IPS-18c (cell line): ENCODE measurements at regions not wholly inside any gene's neighbourhood (a gene's known extent, or its start where the extent isn't known, plus 50 kb on each side); places are given as distances from the start of the nearest gene placed in this dataset.

Experiments
- H3K4me3 ChIP-seq: 2 replicates; pipeline ENCODE4 v1.7.0; 2013; ENCODE audit warnings: low read depth, mild to moderate bottlenecking, low read length, moderate library complexity; ENCODE audit not compliant: insufficient read depth
- H3K9me3 ChIP-seq: one replicate; pipeline ENCODE4 v1.6.1; 2013; ENCODE audit warnings: mild to moderate bottlenecking, low read length, moderate library complexity; ENCODE audit not compliant: control insufficient read depth, insufficient read depth

DNA sequence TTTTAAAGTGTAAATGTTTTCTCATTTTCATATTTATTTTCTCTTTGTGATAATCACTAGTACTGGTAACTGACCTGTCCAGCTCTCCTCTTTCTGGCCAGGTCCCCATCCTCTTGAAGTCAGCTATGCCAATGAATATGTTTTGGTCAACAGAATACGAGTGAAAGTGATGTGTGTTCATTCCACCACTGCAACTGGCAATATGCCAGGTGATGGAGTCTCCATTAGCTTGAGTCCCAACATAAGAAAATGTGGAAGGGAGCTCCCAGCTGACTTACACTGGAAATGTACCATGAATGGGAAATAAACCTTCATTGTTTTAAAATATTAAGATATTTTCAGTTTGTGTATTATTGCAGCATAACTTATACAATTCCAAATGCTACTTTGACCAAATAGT lies 75.8 kb downstream of the CCDC34 start:
- Histone ChIP-seq H3K4me3 (no peak overlapping the region), H3K9me3 (peaks cover 10% of the 10 kb centered on the region)

DNA sequence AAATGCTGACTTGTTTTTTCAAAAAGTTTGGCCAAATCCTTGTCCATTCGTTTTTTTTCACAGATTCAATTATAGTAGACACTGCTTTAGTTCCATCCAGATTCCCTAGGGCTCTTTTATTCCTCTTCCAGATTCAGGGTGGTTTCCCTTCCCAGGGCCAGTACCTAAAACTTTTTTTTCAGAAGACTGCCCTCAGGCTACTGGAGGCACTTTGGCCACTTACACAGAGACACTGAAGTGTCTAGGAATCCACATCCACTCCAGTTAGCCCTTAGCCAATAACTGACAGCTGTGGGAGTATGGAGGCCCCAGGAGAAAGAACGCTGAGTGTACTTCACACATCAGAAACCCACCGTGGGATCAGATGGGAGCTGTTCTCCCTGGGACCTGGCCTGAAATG lies 77.3 kb downstream of the CCDC34 start:
- H3K9me3 ChIP-seq = peaks cover 1% of the 10 kb centered on the region
- H3K4me3 ChIP-seq = no peak overlapping the region

DNA sequence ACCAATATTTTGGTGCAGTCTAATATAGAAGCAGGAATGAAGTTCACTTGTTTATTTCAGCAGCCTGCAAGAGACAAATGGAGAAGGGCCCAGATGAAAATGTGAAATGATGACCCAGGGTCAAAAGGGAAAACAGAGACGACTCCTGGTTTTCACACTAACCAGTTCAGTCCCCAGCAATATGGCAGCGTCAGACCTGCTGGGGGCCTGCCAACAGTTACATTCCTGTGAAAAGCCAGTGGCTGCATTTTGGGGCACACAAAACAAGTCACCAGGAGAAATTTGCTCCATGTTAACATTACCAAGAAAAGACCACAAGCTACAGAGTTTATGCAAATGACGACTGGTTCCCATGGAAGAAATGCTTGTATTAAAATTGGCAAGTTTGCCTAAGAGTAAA lies 80.2 kb downstream of the CCDC34 start:
- H3K9me3 ChIP-seq = no peaks in the 10 kb centered on the region
- H3K4me3 ChIP-seq = no peak overlapping the region

DNA sequence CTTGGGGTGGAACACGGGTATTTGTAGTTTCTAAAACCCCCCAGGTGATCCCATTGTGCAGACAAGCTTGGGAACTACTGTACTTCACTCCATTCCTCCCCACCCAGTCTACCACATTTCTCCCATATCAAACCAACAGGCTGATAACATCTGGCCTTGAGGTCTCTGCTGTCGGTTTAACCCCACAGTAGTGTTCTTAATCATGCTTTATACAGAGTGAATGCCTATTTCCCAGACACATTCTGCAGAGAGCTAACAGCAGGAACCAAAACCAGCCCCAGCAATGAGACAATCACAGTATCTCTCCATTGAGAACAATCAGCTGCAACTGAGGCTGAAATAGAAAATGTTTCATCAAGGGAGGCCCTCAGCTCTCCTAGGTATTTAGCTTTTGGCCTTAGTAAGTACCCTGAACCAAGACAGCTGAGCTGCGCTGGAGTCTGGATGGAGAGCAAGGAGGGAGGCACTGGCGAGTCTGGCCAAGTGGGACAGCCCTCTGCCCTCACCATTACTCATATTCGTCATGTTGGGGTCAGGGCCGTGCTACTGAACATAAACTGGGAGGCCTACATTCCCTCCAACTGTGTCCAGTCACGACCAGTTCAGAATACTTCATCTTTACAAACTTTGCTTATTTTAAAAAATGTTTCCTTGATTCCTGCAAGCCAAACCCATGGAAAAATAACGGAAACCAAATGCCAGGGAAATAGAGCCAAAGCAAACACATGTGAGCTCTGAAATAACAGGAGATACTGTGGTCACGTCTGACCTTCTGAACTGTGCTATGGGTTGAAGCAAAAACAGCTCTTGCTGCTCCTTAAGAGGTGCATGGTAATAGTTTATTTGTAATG lies 81.0 kb downstream of the CCDC34 start:
- Histone ChIP-seq H3K9me3 (no peaks in the 10 kb centered on the region), H3K4me3 (no peak overlapping the region)

DNA sequence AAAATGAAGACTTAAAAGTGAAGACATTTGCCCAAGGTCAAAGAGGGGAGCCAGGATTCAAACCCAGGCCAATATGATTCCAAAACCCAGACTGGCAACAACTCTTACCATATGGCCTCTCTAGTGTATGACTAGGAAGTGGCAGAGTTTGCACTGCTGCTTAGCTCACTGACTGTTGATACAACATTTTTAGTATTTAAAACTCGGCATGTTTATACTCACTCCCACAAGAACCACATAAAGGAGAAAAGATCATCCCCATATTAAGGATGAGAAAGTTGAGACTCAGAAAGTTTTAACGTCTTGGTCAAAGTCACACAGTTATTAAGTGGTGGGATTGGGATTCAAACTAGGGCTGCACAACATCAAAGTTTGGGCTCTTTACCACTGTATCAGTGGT lies 81.7 kb downstream of the CCDC34 start:
- H3K4me3 ChIP-seq = no peak overlapping the region
- H3K9me3 ChIP-seq = no peaks in the 10 kb centered on the region

DNA sequence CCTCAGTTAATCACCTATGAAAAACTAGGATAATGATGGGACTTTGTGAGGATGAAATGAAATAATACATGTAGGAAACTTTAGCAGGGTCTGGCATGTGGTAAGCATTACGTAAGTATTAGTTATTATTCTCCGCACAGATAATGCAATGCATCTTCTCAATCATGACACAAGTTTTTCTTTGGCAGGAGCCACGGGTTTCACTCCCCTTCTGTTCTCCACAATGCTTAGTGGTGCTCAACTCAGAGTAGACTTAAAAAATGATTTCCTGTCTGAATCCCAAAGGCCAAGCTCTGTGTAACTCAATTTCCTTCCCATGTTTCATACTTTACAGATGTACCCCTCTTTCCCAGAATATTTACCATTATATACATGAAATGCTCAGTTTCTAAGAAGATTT lies 82.9 kb downstream of the CCDC34 start:
- Histone ChIP-seq H3K9me3 (no peaks in the 10 kb centered on the region), H3K4me3 (no peak overlapping the region)

DNA sequence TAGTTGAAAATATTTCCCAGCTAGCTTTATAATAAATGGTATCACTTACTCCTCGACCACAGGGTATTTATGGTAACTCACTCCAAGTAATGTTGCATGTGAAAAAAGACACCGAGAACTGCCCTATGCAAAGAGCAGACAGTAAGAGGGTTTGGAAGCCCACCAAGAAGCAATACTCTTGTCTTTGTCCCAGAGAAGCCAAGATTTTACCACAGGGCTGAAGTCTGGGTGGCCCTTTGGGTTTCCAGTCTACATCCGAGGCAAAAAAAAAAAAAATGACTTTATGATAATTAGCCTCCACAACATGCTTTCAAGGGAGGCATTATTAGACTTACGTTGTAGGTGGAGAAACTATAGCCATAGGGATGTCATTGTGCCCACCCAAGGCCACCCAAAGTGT lies 83.6 kb downstream of the CCDC34 start:
- Histone ChIP-seq H3K9me3 (no peaks in the 10 kb centered on the region), H3K4me3 (no peak overlapping the region)

DNA sequence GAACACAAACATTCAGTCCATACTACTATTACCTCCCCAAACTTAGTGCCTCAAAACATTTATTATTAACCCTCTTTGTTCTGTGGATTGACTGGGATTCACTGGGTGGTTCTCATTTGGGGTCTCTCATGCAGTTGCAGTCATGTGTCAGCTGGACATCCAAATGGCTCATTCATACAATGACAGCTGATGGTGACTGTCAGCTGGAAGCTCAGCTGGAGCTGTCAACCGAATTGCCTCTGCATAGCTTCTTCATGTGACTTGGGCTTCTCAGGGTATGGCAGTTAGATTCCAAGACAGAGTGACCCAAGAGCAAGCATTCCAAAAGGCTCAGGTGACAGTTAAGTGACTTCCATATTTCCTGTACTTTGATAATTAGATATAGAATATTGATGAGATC lies 85.2 kb downstream of the CCDC34 start:
- no peak overlapping the region for H3K4me3 ChIP-seq
- H3K9me3 ChIP-seq = no peaks in the 10 kb centered on the region

DNA sequence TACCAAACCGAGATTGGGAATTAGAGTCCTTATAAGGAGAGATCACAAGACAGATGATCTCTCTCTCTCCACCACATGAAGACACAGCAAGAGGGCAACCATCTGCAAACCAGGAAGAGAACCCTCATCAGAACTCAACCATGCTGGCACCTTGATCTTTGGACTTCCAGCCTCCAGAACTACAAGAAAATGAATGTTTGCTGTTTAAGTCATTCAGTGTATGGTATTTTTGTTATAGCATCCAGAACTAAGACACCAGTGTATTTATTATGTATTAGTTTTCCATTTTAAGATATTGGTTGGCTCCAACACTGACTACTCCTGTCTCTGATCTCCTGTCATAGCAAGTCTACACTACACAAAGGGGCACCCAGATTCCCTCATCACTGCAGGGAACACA lies 86.9 kb downstream of the CCDC34 start:
- Histone ChIP-seq H3K4me3 (no peak overlapping the region), H3K9me3 (no peaks in the 10 kb centered on the region)

DNA sequence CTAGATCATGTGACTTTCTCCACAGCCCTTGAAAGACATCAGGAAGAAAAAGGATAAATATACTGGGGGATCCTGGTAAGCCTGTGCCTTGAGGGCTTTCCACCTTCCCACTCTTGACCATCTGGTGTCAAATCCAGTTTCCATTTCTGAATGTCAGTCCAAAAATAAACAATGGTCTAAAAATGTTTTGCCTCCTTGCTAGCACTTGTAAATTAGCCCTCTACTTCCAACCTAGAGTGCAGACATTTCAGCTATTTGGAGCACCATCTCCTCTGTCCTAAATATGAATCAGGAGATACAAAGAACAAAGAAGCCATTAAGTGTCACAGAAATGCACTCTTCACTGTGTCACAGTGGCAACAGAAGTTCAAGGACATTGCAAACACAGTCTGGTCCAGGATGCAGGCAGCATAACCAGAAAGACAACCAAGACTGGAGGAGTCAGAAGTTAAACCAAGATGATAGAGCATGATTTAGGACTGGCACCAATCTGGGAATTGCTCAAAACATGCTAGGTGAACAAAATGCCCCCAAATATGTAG lies 88.1 kb downstream of the CCDC34 start:
- no peak overlapping the region for H3K4me3 ChIP-seq
- H3K9me3 ChIP-seq = no peaks in the 10 kb centered on the region

DNA sequence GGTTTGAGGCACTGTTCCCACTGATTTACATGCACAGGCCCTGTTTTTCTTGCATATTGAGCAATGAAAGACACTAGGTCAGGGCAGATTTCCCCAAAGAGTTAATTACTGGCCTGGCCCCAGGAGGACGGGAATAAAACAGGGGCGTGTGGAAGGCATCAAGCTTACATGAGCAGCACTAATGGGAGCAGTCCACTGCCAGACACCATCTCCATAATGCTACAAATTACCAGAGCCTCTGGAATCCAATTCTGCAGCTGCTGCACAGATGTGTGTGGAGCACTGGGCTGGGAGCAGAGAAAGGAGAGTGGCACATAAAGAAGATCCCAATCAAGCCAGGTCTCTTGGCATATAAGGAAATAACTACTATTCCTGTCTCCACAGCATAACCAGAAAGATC lies 96.9 kb downstream of the CCDC34 start:
- Histone ChIP-seq H3K4me3 (no peak overlapping the region), H3K9me3 (no peaks in the 10 kb centered on the region)

DNA sequence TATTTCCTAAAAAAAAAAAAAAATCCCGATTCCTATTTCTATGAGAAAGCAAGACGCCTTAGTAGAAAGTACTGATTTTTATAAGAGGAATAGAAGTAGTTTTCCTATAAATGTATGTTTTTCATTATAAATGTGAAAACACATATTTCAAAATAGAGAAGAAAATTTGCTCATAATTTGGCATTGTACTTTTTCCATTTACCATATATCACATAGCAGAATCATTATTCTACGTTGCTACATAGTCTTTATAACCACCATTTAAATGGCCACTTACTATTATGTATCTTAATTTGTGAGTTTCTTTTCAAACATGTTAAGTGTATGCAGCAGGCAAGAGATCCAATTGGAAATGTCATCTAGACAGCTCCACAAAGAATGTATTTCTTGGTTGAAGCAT lies 99.0 kb downstream of the CCDC34 start:
- Histone ChIP-seq H3K9me3 (no peaks in the 10 kb centered on the region), H3K4me3 (no peak overlapping the region)

DNA sequence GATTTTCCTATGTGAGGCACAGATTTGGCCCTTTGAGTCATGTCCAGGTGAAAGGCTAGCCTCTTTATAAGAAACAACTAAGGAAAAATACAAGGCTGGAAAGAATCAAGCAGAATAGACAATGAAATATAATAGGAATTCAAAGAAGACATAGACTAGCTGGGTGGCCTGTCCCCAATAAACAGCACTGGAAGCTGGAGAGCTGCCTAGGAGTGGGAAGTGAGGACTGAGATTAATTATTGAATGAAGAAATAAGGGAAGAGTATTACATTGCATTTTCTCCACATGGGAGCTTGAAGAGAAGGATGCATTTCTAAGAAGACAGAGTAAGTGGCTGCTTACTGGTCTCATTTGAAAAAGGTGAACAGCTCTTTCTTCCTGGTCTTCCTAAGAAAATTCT lies 100.0 kb downstream of the CCDC34 start:
- Histone ChIP-seq H3K9me3 (no peaks in the 10 kb centered on the region), H3K4me3 (no peak overlapping the region)

DNA sequence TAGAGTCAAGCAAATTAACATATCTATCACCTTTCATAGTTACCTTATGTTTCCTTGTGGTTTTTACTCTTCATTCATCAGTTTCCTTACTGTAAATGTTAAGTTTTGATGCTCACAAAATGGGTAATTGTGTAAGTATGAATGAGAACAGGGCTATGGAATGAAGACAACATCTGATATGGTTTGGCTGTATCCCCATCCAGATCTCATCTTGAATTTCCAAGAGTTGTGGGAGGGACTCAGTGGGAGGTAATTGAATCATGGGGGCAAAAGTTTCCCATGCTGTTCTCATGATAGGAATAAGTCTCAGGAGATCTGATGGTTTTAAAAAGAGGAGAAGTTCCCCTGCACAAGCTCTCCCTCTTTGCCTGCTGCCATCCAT lies 107.6 kb downstream of the CCDC34 start:
- H3K9me3 ChIP-seq = no peaks in the 10 kb centered on the region
- H3K4me3 ChIP-seq = no peak overlapping the region

DNA sequence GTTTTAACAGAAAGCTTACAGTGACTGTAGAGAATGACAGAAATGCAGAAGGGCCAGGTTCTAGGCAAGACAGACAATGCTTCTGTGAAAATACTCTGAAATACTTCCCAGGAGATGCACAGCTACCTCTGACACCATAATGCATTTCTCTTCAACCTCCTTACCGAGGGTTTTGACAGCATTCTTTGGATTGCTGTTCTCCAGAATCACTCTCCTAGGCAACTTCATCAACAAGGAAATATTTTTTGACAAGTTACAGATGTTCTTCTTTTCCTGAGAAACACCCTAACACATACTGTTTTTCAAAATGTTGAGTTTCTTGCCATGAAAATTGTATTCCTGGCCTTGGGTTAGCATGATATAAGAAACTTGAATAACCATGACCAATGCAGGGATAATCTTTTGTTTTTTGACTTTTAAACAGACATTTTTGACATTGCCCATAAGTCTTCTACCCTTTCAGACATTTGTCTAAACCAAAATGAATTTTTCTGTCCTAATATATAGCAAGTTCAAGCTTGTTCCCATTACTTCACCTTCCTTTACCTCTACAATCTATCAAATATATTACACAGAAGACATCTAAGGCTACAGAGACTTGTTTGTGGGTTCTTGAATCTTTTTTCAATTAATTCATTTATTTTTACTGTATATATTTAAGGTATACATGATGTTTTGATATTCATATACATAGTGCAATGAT lies 108.1 kb downstream of the CCDC34 start:
- Histone ChIP-seq H3K4me3 (no peak overlapping the region), H3K9me3 (no peaks in the 10 kb centered on the region)

DNA sequence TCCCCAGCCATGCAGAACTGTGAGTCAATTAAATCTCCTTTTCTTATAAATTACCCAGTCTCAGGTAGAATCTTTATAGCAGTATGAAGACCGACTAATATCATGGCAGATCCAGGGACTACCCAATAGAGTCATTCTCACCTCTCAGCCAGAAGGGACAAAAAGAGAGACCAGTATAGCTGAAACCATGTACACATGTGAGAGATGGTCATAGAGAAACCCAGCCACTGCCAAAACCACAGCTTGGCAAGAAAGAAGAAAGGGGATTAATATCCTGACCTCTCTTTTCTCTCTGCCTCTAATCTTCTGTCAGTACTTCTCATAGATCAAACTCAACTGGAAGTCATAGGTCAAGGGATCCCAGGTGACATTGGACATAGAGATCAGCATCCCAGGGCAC lies 109.8 kb downstream of the CCDC34 start:
- H3K9me3 ChIP-seq = no peaks in the 10 kb centered on the region
- no peak overlapping the region for H3K4me3 ChIP-seq

DNA sequence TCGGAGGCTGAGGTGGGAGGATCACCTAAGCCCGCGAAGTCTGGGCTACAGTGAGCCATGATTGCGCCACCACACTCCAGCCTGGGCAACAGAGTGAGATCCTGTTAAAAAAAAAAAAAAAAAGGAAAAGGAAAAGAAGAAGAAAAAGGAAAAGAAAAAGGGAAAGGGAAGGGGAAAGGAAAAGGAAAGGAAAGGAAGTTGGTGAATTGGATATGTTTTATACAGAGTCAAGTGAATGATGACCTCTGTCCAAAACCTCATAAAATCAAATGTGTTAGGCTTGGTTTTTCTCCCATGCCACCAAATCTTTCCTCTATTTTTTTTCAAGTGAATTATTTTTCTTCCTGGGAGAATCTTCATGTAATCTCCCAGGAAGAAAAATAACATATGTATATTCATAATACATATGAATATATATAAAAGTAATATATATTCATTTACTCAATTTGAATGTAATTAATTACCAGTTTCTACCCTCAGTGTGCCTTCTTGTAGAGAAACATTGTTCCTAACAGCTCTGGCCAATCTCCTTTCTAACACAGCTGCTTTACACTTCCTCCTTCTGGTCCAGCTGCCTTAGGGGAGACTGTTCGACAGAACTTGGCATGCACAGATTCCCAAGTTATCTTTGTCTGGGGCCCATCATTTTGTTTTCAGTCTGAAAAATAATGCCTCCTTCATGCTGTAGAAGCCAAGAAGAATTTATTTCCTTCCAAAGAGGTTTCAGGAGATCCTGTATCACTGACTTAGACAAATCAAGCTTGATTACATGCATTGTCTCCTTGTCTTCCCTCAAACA lies 111.9 kb downstream of the CCDC34 start:
- Histone ChIP-seq H3K4me3 (no peak overlapping the region), H3K9me3 (no peaks in the 10 kb centered on the region)
